ENCODE measurements at regions not wholly inside any gene's neighbourhood (a gene's known extent, or its start where the extent isn't known, plus 50 kb on each side); places are given as distances from the start of the nearest gene placed in this dataset.

DNA sequence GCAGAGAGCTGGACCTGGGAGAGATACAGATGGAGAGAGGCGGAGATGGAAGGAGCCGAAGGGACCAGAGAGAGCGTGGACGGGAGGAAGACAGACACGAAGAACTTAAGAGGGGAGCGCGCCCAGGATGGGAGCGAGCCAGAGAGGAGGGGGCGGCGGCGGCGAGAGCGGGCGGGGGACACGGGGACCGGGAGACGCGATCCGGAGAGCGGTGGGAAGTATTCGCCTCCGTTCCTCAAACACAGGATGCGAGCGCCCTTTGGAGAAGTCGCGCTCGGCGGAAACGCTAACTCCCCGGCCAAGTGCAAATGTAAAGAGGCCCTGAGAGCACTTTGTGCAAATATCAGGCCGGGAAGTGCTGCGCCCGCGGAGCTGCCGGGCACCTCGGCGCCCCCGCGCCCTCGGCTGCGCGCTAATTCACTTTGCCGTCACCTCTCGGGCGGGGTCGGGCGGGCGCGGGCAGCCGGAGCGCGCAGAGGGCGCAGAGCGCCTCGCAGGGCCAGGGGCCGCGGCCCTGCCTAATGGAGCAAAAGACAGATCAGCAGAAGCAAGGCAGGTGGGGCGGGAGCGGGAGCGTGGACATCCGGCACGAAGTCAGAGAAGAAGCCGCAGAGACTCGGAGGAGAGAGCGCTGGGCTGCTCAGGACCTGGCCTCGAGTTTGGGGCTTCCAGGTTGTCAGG, 281.2 kb downstream of the RRAGC start:
- no peak for DNase-seq

DNA sequence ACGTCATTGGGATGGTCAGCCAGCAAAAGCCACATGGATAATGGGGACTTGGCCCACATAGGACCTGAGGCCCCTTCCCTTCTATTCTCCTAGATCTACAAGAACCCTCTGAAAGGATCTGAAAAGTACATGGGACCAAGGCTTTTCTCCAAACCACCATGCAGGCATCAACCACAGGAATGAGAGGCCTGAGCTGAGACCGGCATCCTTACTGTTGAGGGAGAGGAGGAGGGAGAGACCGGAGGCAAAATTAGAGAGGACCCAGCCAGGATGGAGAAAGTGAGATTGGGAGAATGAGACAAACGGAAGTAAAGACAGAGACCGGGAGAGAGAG, 281.7 kb downstream of the RRAGC start:
- no peak for DNase-seq

DNA sequence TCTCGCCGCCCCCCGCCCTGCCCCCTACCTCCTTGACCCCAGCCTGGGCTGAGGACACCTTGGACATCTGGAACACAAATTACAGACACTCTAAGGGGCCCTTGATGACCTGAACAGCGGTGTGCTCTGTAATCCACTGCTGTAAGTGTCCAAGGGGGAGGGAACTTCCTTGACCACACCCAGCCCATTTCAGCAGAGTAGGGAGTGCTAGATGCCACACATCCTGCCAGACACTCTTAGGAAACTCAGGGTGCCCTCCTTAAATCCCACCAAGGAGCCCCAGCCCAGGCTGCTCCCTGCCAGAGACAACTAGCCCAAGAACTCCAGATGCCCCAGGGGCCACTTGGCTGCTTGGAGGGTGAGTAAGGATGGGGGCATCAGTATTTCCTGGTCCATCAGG, 282.2 kb downstream of the RRAGC start:
- DNase-seq, result no peak

DNA sequence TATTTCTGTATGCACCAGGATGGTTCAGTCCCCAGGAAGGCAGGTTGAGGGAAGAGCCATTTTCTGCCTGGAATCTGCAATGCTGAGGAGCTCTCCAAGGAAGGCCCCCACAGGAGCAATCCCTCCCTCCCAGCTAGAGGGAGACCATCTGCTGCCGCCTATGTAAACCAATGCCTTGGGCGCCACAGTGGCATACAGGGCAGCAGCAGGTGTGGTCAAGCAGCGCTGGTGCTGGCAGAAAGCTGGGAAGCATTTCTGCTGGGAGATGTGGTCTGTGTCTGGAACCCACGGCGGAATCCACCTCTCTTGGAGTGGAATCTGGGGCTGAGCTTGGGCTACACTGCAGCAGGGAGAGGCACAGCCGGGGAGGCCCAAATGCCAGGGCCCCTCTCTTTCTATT, 283.3 kb downstream of the RRAGC start:
- no peak for DNase-seq

DNA sequence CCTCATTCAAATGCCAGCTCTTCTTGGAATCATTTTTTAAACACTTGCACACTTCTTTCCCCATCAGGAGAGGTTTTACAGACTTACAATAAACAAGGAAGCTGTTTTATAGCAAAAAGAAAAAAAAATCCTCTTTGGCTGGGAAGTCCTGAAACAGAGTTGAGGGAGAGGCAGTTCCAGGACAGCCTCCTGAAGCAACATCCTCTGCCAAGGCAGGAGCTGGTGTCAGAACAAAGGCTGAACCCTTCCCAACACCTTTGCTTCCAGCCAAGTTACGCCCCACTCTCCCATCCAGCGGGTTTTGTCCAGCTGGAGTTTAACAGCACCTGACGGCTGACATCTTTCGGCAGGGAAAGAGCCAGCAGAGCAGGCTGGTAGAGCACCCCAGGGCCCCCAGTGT, 287.8 kb downstream of the RRAGC start:
- peak in 21 of 56 donors; percentile 13 to 60 (median 29) for DNase-seq

DNA sequence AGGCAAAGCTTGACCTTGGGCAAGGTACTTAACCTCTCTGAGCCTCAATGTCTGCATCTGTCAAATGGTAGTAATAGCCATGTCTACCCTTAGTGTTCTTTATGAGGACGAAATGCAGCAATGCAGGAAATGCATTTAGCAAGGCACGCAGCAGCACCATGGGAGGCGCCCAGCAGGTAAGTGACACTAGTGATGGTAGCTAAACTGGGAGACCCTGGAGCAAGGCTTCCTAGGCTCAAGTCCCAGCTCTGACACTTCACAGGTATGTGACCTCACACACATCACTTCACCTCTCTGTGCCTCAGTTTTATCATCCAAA, 289.0 kb downstream of the RRAGC start:
- DNase-seq, result no peak

DNA sequence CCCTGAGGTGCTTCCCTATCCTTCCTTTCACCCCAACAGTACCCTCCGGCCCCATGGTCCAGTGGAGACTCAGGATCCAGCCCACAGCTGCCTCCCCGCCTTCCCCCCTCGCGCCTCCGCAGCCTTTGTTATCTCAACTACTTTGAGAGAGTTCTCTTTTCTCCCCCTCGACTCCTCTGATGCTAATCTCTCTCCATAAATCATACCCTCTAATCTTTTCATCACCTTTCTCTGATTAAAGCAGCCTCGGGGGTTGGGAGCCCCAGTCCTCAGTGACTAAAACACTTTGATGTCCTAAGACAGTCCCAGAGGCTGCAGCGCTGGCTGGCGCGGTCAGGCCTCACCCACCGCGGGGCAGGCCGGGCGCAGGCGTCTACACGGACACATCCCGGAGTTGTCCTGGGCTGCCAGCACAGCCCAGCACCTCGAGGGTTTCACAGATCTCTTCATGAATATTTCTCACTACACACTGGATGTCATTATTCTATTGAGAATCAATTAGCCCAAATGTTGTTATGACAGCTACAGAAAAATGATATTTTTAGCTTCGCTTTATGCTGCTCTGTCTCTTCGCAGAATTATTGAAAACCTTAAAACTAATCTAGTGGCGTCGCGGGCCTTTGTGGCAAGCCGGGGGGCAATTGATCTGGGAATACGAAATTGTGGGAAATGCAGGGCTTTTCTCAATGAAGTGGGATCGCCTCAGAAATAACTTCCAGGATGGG, 289.5 kb downstream of the RRAGC start:
- no peak for DNase-seq

DNA sequence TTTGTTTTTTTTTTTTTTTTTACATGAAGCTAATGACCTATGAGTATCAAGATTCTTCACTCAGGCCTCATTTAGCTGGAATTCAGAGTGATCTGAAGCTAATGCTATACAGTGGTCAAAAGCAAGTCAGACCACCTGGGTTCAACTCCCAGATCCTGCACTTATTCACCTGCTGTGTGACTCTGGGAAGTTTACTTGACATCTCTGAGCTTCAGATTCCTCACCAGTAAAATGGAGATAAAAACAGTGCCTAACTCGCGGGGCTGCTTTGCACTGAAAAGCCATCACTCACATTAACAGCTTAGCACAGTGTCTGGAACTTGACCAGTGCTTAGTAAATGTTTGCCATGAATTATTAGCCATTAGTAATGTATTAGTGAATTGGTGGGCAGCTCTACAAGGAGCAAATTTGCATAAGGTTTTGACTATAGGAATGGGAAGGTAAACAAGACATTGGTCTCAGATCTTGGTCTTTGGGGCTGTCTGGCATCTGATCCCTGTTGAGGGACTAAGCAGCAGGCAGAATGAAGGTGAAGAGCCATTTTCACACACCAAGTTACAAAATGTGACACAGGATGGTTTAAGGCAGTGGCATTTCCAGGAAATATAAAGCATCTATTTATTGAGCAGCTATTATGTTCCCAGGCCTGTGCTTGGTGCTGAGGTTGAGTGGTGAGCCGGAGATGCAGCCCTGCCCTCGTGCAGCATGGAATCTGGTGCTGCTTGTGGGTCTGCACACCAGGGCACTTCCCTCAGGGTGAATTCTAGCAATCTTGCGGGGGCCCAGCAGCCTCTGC, 291.3 kb downstream of the RRAGC start:
- DNase-seq, result no peak

DNA sequence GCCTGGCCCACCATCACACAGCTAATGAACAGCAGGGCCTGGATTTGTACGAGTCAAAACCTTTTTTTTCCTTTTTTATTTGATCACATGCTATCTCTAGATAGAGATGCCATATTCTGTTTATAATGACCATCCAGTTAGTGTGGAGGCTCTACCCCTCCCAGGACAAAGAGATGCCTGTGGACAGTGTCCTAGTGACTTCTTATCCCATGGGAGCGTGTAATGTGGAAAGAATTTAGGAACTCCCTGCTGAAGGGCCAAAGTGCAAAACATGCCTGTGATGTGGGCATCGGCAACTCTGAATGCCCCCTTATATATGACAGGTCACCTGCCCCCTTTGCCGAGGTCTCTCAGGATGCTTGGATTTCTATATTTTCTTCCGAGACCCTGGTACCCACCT, 292.2 kb downstream of the RRAGC start:
- DNase-seq, result no peak

DNA sequence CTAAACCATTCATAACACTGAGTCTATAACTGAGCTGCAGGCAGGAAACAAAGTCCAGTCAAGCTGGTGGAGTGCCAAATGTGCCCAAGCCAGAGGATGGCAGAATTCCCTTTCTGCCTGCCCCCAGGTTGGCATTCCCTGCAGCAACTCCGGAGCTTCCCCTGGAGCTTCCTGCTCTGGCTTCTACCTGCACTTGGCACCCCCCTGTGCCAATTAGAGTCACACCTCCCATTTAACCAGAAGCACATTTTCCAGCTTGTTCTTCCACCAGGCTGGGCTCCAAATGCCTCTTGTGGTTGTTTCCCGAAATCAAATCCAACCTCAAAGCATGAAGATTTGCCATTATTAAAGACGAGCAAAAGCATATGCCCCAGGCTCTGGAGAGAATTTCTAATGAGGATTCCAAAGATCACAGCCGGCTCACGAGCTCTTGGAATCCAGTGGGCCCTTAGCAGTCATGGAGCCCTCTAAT, 294.5 kb downstream of the RRAGC start:
- peak in 6 of 56 donors; percentile 3 to 25 (median 14) for DNase-seq

DNA sequence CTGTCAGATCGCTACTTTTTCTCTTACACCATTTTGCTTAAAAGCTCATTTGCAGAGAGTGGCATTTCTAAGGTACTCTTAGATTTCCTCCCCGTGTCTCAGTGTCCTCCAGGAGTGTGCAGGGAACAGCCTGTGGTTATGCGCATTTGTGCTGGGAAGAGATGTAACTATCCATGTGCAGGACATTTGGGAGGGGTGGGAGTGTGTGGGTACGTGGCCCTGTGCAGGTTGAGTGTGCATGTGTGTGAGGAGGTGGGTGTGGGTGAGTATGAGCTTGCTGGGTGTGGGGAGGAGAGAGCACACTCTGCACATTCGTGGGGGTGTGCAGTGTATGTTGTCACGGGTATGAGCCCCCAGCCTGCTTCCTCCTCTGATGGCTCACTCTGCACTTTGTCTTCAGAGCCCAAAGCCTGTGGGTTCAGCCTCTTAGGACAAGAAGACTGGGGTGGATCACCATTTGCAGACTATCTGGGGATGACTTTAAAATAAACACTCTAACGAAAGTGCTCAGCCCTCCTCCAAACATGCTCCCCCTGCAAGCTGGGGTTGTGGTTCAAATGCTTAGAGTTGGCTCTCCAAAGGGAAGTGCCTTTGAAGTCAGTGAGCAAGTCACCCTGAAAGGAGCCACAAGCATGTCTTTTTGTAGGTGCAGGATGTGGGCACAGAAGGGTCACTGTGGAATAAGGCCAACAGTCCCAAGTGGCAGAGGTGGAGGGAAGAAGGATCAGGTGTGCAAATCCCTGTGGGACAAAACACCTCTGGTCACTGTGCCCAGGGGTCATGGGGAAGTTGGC, 295.4 kb downstream of the RRAGC start:
- DNase-seq, result no peak

DNA sequence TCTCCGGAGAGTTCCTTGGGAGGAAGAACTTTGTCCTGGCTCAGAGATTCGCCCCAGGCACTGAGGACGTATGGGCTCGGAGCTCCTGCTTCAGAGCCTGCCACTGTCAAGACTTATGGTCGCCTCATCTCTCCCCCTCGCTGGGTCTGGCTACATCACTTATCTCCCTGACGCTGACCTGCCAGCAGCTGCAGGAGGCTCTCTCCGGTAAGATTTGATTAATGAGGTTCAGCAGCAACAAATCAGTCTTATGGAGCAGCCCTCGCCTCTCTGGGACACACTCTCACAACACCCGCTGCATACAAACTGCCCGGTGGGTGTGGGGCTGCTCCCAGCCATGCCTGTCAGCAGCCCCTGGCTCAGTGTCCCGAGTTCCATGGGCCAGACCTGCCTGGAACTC, 297.8 kb downstream of the RRAGC start:
- no peak for DNase-seq

DNA sequence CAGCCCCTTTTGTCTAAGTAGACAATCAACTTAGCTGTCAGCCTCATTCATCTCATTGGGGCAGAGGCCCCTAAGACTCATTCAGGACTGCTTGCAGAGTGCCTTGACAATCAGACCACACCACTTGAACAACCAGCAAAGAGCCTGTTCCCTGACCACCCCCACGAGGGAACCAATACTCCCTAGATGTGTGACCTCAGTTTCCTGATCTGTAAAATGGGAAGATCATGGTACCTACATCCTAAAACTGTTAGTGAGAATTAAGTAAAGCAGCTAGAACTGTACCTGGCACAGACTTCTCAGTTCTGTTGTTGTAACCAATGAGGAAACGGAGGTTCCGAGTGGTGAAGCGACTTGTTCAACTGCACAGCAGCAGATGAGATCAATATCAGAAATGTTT, 298.5 kb downstream of the RRAGC start:
- no peak for DNase-seq

DNA sequence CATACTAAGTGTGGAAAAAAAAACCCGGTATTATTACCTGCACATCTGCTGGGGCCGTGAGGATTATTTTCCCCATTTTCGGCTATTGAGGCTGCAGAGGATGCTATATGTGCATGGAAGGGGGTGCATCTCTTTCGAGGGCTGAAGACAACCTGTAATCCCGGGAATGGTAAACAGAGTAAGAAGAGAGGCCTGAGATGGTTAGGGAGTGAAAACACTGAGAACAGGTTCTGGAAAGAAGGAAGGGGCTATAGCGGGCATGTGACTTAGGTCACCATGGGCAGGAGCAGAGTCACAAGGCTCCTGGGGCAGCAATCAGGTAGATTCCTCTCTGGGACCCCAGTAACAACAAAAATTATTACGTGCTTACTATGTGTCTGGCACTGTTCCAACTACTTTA, 299.1 kb downstream of the RRAGC start:
- no peak for DNase-seq

DNA sequence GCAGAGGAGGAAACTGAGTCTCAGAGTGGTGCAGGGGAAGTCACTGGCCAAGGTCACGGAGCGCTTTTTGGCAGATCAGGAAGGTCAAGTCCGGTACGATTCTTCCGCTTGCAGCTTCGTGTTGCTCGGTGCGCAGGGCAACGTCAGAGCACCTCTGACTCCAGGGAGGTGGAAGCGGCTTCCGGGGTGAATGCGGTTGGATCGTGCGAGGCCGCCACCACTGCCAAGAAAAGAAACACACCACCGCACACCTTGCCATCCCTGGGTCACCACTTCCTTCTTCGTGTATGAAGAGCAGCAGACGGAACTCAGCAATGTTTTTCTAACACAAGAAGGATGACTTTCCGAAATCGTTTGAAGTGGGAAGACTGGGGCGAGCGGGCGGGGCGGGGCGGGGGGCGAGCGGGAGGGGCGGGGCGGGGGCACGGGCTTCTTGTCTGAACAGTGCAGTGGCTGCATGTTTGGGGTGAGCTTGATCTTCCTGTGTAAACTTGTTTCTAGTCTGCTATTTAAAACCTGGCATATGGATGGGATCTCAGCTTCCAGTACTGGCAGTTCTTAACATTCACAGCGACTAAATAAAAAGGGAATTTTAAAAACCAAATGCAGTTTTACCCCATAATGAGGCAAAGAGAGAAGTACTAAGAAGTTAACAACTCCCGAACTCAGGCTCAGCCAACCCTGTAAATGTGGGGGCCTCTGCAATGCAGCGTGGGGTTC, 300.0 kb downstream of the RRAGC start:
- DNase-seq, result no peak

DNA sequence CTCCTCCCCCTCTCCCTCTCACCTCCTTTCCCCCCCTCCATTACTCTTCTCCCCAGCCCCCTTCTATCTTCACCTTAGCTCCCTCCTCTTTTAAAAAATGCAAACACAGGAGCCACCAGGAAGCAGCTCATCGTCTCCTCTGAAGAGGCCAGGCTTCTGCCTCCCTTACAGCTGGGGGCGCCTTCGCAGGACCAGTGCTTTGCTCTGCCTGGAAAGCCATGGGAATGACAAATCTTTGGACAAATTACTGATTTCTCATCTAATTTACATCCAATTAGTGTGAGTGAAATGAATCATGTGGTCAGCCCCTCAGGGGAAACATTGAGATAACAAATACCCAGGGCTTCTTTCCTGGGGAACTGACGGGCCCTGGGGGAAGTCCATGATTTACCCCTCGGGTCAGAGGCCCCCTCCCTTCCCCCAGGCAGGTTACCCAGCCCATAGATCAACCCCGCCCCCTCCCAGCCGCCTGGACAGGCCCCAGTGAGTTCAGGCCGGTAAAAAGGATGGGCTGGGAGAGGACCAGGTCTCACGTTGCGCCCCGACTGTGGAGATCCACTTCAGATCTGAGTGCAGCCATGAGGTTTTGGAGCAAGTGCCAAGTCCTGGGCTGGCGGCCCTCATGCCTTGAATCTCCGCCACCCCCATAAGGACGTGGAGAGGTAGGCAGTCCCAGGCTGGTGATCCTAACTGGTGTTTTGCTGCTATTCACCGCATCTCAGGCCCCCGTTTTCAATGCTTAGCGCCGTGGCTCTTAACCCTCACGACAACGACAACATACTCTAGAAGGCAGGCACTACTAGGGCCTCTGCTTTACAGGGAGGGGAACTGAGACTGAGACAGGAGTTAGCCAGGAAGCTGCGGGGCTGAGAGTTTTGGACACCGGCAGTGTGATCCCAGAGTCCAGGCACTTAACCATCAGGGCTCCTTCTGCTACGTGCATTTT, 300.8 kb downstream of the RRAGC start:
- no peak for DNase-seq

DNA sequence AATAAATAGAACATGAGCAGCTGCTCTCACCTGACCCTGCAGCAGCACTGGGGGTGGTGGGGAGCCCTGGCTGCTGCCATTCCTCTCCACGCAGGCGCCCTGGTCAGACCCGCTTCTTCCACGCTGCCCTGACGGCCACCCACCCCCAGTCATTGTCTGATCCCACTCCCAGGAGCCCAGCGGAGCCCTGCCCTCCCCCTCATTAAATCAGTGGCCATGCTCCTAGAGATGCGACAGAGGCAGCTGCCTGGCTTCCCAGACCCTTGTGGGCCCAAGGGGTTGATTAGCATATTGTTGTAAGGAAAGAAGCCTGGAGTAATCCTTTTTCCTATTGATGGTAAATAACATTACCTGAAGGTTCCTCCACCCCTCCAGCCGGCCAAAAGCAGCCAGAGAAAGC, 301.5 kb downstream of the RRAGC start:
- DNase-seq, result no peak

DNA sequence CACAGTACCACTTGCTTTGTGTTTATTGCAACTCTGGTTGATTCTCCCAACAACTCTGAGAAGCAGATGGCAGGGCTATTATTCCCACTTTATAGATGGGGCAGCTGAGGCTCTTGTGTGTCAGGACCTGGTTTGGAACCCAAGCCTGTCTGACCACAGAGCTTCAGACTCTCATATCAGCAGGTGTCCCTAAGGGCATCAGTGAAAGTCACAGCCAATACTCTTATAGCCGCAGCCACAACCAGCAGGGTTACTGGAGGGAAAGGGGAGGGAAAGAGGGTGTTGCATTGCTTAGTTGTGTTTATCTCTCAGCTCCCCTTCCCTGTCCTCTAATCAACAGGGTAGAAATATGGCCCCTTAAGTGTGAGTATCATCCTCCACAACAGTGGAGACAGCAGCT, 304.0 kb downstream of the RRAGC start:
- DNase-seq, result no peak

DNA sequence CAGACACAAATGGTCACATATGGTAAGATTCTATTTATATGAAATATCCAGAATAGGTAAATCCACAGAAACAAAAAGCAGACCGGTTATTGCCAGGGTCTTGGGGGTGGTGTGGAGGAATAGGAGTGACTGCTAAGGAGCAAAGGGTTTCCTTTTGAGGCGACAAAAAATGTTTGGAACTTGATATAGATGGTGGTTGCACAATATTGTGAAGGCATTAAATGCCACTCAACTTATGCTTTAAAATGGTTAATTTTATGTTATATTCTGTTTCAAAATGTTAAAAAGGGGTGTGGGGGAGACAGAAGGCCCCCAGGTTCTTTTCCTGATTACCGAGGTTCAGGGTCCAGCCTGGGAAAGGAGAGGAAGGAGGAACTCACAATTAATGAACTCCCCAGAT, 304.4 kb downstream of the RRAGC start:
- DNase-seq, result no peak
